ENCODE measurements at regions not wholly inside any gene's neighbourhood (a gene's known extent, or its start where the extent isn't known, plus 50 kb on each side); places are given as distances from the start of the nearest gene placed in this dataset.

DNA sequence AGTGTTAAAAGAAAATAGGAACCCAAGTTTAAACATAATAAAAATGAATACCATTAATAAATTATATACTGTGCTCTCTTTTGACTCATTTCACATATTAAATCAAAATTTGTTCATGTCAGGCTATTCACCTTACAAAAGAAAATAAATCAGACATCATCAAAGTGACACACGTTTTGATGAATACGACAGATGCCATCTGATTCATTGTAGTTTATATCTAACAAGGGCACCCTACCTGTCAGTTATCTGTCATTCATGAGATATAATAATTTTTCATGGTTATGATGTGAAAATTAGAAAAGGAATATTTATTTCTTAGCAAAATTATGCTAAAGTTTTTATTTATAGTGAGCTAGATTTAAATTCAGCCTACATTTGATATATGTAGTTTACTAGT, 188.1 kb upstream of the PCDH17 start:
- DNase-seq = no peak

DNA sequence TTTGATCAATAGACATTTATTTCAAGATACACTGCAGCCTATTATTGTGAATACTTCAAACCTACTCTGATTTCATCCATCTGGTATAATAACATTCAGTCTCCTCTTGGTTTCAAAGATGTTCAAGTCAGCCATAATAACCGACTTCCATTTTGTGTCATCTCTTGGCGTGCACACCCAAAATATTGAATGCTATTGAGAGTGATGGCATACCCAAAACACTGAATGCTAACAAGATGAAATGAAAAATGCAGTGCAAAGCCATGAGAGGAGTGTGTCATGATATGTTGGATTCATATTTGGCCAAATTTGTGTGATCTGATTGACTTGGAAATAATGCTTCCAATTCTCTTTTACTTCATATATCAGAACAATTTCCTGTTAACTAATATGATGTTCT, 181.2 kb upstream of the PCDH17 start:
- DNase-seq = no peak

DNA sequence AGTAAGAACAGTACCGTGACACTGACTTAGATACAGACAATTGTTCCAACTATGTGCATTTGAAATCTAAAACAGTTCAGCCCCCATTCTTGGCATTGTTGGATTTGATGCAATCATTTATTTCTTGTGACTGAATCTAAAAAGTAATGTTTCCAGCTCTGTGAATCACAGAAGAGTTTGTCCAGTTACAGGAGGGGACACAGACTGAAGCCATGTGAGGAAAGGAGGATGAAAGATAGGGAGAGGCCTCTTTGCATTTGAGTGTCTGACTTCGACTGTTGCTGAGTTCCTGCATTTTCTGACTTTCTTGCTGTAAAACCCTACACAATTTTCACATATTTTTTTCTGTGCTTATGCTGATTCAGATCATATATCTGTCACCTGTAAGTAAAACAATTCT, 179.3 kb upstream of the PCDH17 start:
- DNase-seq = no peak

DNA sequence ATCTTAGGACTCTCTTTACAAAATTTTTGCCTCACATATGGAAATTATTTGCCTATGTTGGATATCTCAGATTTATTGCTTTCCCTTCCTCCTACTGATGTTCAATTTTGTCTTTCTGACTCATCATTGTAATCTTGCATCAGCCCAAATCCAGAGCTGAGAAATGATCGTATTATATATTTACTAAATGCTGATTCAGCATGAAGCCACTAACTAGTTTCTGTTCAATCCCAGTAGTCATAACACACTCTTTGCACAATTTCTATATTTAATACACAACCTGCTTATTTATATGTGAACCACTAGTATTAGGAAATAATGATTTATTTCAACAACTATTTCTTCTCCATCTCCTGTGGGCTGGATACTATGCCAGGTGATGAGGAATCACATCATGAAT, 161.1 kb upstream of the PCDH17 start:
- no peak for DNase-seq

DNA sequence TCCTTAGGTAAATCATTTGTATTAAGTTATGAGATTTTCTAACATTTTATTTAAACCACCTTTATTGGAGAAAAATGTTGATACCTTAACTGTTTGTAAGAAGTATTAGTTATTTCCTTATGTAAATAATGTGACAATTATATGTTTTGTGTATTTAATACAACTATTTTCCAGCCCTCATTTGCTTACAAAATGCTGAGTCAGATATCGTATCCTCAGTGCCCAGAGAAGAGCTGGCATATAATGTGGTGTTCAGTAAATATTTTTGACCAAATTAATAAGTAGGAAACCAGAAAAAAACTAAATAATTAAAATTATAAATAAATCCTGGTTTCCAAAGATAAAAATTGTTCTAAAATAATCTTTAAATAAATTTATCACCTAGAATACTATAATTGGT, 140.2 kb upstream of the PCDH17 start:
- DNase-seq = no peak

DNA sequence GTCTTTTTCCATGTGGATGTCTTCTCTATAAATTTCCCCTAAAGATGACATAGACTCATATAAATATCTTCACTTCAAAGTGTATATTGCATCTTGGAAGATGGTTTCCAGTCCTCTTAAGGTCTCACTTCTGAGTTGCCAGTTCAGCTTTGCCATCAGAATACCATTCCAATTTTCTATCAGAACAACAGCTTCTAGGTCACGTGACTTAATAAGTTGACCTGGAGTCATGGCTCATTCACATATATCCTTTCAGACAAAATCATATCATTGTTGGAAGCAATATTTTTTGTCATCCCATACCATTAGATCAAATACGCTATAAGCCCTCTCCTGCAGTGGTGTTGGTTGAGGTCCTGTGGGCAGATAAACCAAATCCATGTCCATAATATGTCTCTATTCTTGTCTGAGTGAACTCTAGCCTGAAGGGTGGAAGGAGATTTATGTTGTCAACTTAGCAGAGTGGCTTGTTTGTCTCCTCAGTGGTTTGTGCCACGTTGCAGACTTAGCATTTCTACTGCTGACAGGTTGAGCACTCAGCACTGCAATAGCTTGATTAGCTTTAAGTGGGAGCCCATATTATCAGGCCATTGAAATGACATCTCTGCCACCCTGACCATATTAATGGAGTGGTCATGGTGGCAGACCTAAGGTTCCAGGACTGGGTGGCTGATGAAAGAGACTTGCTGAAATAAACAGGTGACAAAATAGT, 123.6 kb upstream of the PCDH17 start:
- no peak for DNase-seq

DNA sequence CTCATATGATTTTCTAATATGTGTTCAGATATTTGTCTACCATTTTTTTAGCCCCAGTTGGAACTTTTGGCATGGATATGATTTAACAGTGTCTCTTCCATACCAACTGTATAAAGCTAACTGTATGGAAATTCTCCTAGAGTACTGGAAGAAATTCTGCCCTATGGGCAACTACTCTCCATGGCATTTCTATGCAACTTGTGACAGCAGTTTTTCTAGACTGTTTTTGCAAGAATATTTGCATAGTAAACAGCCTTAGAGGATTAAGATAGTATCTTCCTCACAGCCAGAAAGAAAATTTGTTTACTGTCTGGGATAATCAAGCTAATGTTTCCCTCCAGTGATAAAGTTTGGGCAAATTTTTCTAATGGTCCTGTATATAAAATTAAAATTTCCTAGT, 119.9 kb upstream of the PCDH17 start:
- DNase-seq = no peak

DNA sequence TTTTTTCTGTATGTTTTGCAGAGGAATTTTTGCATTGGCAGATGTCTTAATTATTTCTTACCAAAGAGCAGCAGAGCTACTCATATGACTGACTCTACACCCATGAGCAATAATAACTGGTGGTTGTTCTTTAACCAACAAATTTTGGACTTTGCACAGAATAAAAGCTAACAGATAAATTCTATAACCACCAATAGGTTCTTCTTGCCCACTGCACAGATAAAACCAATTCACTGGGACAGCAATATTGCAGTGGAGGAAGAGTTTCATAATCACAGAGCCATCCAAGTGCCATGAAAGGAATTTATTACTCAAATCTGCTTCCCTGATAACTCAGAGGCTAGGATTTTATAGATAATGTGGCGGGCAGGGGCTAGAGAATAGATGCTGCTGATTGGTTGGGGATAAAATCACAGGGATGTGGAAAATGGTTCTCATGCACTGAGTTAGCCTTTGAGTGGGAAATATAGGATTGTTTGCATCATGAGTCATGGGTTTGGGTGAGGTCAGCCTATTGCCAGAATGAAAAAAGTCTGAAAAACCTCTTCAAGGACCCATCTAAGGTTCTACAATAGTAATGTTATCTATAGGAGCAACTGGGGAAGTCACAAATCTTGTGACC, 104.3 kb upstream of the PCDH17 start:
- DNase-seq = no peak

DNA sequence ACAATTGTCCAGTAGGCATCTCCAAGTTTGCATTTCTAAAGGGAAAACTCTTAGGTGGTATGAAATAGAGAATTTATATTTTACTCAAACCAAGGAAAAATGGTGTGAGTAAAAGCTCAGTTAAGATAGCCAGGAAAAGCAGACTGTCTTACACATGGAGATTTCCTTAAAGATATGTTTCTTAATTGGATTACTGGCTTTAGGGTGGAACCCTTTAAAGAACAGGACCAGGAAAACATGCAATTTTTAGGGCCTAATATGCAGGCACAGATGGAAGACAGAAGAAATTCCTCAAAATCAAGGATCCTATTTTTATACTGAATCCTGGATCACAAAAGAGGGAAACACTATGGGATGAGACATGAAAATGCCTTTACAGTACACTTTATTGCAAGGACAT, 100.3 kb upstream of the PCDH17 start:
- no peak for DNase-seq

DNA sequence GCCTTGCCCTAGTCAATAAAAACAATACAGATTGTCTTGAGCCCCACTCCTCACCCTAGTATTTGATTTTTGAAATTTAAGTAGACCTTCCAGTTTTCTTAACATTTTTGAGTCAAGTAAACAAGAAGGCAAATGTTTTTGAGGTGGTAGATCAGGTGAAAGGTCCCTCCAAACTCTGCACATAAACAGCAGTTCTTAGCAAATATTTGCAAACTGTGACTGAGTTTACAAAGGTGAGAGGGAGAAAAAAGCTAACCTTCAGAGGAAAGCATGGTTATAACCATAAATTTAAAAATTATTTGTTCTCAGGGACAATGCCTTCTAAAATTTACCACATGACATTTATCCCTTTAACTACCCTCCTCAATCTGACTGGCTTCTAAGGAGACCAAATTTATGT, 84.6 kb upstream of the PCDH17 start:
- no peak for DNase-seq

DNA sequence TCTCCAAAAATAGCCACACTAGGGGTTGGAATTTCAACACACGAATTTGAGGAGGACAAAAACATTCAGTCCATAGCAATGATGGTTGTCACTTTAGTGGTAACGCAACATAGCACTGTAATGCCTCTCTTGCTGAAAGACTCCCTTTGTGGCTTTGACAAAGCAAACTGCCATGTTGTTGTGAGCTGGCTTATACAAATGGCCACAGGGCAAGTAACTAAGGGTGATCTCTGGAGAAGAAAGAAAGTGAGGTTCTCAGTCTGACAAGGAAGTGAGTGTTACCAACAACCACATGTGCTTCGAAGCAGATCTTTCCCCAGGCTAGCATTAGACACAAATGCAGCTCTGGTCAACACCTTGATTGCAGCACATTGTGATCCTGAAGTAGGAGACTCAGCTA, 79.1 kb upstream of the PCDH17 start:
- DNase-seq = no peak

DNA sequence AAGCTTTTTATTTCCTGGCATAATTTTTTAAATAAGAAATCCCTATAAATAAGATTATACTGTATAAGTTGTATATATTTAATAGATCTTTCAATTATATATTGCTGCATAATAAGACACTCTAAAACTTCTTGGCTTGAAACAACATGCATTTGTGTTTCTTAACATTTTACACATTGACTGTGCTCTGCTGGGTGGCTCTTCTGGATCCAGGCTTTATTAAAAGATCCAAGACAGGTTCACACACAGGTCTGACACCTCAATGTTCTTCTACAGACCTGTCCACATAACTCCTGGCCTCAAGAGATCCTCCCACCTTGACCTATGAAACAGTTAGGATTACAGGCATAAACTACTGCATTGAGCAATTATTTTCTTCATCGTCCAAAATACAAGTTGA, 77.6 kb upstream of the PCDH17 start:
- no peak for DNase-seq

DNA sequence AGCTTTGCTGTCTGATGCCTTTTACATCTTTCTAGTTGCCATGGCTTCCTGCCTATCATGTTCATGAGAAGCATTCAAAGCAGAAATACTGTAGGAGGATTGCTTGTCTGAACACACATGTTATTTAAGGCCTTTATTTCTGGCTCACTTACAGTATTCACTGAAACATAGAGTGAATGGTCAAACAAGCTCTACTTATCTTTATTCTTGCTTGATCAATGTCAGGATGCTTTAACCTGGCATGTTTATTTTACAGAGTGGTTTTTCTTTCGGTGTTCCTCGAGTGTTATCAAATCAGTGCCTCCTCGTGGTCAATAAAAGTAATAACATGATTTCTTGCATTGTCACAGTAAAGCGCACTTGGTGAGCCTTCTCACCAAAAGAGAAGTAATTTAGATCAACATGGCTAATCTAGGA, 73.5 kb upstream of the PCDH17 start:
- peak in 3 of 4 experiments; percentile 0 to 14 (median 1) for DNase-seq

DNA sequence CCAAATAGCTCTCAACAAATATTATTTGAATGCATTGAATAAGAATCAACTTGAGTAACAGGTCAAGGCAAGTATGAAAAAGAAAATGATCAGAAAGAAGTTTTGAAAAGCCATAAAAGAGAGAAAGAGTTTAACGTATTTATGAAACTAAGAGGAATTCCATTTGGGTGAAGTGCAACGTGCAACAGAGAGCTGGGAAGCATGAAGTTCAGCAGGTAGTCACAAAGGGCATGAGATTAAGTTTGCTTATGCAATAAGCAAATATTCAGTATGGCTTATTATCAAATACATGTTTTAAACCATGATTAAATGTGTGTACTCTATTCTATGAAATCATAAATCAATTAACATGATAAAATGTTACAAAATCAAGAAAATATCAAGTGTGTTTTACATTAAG, 62.7 kb upstream of the PCDH17 start:
- no peak for DNase-seq

DNA sequence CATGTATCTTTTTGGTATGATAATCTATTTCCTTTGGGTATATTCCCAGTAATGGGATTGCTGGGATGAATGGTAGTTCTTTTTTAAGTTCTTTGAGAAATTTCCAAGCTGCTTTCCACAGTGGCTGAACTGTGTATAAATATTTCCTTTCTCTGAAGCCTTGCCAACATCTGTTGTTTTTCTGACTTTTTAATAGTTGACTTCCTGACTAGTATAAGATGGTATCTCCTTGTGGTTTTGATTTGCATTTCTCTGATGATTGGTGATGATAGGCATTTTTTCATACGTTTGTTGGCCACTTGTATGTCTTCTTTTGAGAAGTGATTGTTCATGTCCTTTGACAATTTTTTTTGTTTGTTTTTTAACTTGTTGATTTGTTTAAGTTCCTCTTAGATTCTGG, 61.6 kb upstream of the PCDH17 start:
- no peak for DNase-seq

All from suppressor macrophage (primary cell).